ENCODE measurements at regions not wholly inside any gene's neighbourhood (a gene's known extent, or its start where the extent isn't known, plus 50 kb on each side); places are given as distances from the start of the nearest gene placed in this dataset.

DNA sequence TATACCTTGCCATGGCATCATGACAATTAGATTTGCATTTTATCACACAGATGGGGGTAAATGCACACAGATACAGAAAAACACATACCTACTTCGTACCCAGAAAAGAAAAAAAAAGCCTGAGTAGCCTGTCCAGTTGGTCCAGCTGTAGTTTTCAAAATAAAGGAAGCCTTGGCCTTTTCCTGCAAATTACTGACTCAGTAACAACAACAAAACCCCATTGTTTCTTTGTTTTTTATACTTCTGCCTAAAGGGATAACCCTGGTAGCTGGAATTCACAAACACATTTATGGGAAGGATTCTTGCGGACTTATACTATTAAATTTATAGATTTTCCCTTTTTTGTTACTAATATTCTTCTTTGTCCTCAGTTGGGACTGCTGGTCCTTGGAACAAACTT lies 156.4 kb upstream of the PCDH10 start:
- Histone ChIP-seq H3K4me1 (no peaks in the 10 kb centered on the region), H3K4me3 (no peak overlapping the region), H3K27me3 (no peaks in the 10 kb centered on the region), H3K27ac (no peak overlapping the region), H3K9me3 (no peaks in the 10 kb centered on the region), H3K36me3 (no peaks in the 10 kb centered on the region)
- no peak for DNase-seq (ENCODE audit: low spot score)
- no peak for TF ChIP-seq CTCF (IDR thresholded peaks at IDR 0.05)

DNA sequence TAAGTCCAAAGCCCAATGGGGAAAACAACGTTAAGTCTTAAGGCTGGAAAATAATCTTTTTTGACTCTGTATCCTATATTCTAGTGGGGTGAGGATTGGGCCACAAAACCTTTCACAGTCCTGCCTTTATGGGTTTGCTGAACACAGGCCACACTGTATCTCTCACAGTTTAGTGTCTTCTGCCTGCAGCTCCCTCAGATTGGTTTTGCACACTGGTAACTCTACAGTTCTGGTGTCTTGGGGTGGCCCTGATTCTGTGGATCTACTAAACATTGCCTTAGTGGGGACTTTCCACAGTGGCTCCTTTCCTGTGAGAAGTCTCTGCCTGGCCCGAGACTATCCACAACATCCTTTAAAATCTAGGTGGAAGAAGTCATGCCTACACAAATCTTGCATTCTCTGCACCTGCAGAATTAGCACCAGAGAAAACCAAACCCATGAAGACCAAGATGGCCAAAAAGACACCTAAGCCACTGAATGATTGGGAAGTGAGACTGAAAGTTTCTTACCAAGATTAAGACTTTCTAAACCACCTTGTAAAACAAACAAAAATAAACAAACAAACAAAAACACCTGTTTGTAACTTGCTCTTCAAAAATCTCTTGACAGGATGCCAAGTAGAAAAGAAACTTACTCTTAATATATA lies 150.4 kb upstream of the PCDH10 start:
- DNase-seq (ENCODE audit: low spot score) = no peak
- H3K27me3 ChIP-seq = no peaks in the 10 kb centered on the region
- no peak overlapping the region for H3K27ac ChIP-seq
- H3K4me3 ChIP-seq = no peak overlapping the region
- TF ChIP-seq CTCF (IDR thresholded peaks at IDR 0.05) = no peak
- no peaks in the 10 kb centered on the region for H3K9me3 ChIP-seq
- H3K4me1 ChIP-seq = no peaks in the 10 kb centered on the region
- no peaks in the 10 kb centered on the region for H3K36me3 ChIP-seq

DNA sequence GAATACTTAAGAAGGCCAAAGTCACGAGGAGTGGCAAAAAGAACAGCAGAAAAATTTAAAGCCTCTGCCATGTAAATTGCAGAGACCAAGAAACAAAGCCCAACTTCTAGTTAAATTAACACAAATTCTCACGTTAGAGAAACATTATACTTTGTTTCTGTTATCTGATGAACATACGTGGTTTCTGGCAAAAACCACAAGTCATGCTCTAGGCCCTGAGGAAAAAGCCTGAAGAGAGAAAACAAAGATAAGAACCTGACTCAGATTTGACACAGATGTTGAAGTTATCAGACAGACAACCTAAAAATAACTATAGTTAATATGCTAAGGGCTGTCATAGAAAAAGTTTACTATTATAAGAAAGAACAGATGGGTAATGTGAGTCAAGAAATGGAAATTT lies 149.1 kb upstream of the PCDH10 start:
- Histone ChIP-seq H3K4me1 (no peaks in the 10 kb centered on the region), H3K36me3 (no peaks in the 10 kb centered on the region), H3K27ac (no peak overlapping the region), H3K27me3 (no peaks in the 10 kb centered on the region), H3K9me3 (no peaks in the 10 kb centered on the region), H3K4me3 (no peak overlapping the region)
- no peak for TF ChIP-seq CTCF (IDR thresholded peaks at IDR 0.05)
- DNase-seq (ENCODE audit: low spot score) = no peak

GRCh38 chr4:133003169-133003568 lies 145.9 kb upstream of the PCDH10 start:
- Histone ChIP-seq H3K4me3 (no peak overlapping the region), H3K9me3 (no peaks in the 10 kb centered on the region), H3K27ac (no peak overlapping the region), H3K4me1 (no peaks in the 10 kb centered on the region), H3K36me3 (no peaks in the 10 kb centered on the region), H3K27me3 (no peaks in the 10 kb centered on the region)
- DNase-seq (ENCODE audit: low spot score) = no peak
- TF ChIP-seq CTCF (IDR thresholded peaks at IDR 0.05) = no peak

GRCh38 chr4:133014473-133015135 lies 134.5 kb upstream of the PCDH10 start:
- H3K4me3 ChIP-seq = no peak overlapping the region
- no peak for DNase-seq (ENCODE audit: low spot score)
- H3K36me3 ChIP-seq = no peaks in the 10 kb centered on the region
- no peak overlapping the region for H3K27ac ChIP-seq
- H3K4me1 ChIP-seq = no peaks in the 10 kb centered on the region
- no peaks in the 10 kb centered on the region for H3K9me3 ChIP-seq
- no peaks in the 10 kb centered on the region for H3K27me3 ChIP-seq
- no peak for TF ChIP-seq CTCF (IDR thresholded peaks at IDR 0.05)

DNA sequence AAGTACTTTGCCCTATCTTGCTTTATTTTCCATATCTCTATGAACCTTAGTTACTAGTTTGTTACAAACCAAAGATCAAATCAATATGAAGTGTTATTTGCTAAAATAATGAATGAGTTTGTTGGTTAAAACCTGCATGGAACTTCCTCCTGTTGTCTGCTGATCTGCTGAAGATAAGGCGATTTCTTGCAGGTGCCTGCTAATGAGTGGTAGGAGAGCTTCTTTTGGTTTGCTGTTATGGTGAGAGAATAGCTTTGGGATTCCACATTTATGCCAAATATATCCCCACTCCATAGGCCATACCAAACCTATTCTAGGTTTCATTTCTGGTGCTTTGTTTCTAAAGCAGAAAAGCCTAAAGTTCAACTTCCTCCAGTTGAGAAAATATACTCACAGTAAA lies 103.8 kb upstream of the PCDH10 start:
- no peak for TF ChIP-seq CTCF (IDR thresholded peaks at IDR 0.05)
- Histone ChIP-seq H3K9me3 (peaks cover 0 to 5% of the 10 kb centered on the region in 2 donors), H3K4me1 (no peaks in the 10 kb centered on the region), H3K36me3 (no peaks in the 10 kb centered on the region), H3K4me3 (no peak overlapping the region), H3K27me3 (no peaks in the 10 kb centered on the region), H3K27ac (no peak overlapping the region)
- no peak for DNase-seq (ENCODE audit: low spot score)

Data from right atrium auricular region (tissue), 2 donors.